Right lobe of liver (tissue), 4 donors: ENCODE measurements at regions not wholly inside any gene's neighbourhood (a gene's known extent, or its start where the extent isn't known, plus 50 kb on each side); places are given as distances from the start of the nearest gene placed in this dataset.

Experiments used
- CTCF ChIP-seq, 4 donors: fragments of 200-600 bp in 3 of 4; fragments of 450-650 bp in 1 of 4; IDR thresholded peaks; one replicate each; pipeline versions ENCODE4 v1.5.1 to v1.8.0; 2016 to 2022; ENCODE audit warnings: antibody characterized with exemption in 4 of 4, mild to moderate bottlenecking in 2 of 4
- POLR2A ChIP-seq: fragments of 450-650 bp; IDR thresholded peaks from one replicate; pipeline ENCODE4 v1.6.1; 2017; ENCODE audit warnings: antibody characterized with exemption, mild to moderate bottlenecking
- donor health status: DM: no; HTN: no; CAD: no.
- donor health status: DM: no; HTN: no; CAD: no.
- donor health status: DM: no; HTN: yes; CAD: no.

DNA sequence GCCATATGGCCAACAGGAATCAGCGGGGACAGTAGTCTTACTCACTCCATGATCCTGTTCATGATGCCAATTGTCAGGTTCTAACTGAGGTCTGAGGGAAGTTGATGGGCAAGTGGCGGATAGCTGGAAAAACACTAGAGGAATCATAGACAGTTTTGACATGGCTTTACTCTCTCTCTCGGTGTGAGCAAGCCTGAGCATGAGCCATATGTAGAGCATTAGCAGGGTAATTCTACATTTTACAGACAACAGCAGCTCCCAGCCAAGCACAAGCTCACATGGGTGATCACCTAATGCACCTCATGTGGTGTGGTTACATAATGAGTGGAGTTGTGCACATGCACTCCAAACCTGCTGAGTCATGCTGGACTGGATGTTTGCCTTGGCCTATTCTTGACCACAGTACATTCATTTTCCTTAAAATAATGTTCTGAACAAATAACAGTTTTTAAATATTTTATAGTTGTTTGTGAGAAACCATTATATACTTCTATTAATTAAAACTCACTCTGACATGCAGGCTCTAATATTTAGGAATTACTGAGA lies 429.2 kb downstream of the GPAT3 start:
- TF ChIP-seq POLR2A (no peak), CTCF (IDR thresholded peaks at IDR 0.05) (no peak)
